Stomach (tissue), 8 donors: ENCODE measurements at regions not wholly inside any gene's neighbourhood (a gene's known extent, or its start where the extent isn't known, plus 50 kb on each side); places are given as distances from the start of the nearest gene placed in this dataset.

Experiments used
- DNase-seq, 2 donors: peaks; one replicate each; pipeline versions ENCODE4 v3.0.0 to v3.0.0-alpha.2; 2013 to 2019
- H3K27ac ChIP-seq, 5 donors: fragments of 200-600 bp in 4 of 5; sonication (generic) in 4 of 5; one replicate each; pipeline ENCODE4 v1.5.1; 2013 to 2019; ENCODE audit warnings: mild to moderate bottlenecking in 1 of 5, moderate library complexity in 1 of 5
- H3K27me3 ChIP-seq, 3 donors: fragments of 200-600 bp; sonication (generic); one replicate each; pipeline ENCODE4 v1.5.1; 2017 to 2019; ENCODE audit warnings: mixed run types in 1 of 3
- H3K36me3 ChIP-seq, 4 donors: fragments of 200-600 bp; sonication (generic); 1 replicate in 3 of 4; 2 replicates in 1 of 4; pipeline ENCODE4 v1.5.1; 2016 to 2019
- H3K4me1 ChIP-seq, 4 donors: fragments of 200-600 bp; sonication (generic); one replicate each; pipeline ENCODE4 v1.5.1; 2016 to 2019
- H3K4me3 ChIP-seq, 4 donors: fragments of 200-600 bp; sonication (generic) in 3 of 4; one replicate each; pipeline ENCODE4 v1.5.1; 2016 to 2019; ENCODE audit warnings: mild to moderate bottlenecking in 1 of 4
- H3K9me3 ChIP-seq, 4 donors: fragments of 200-600 bp; sonication (generic); one replicate each; pipeline ENCODE4 v1.5.1; 2016 to 2019
- EP300 ChIP-seq: sonication (generic); formaldehyde crosslinking; IDR thresholded peaks from one replicate; pipeline ENCODE4 v1.6.1; 2017; ENCODE audit warnings: antibody characterized with exemption
- POLR2A ChIP-seq, 4 donors: fragments of 450-650 bp; IDR thresholded peaks; one replicate each; pipeline ENCODE4 v1.6.1; 2016; ENCODE audit warnings: antibody characterized with exemption in 4 of 4, control low read depth in 2 of 4, mild to moderate bottlenecking in 1 of 4, moderate library complexity in 1 of 4
- POLR2AphosphoS5 ChIP-seq, 3 donors: sonication (generic); formaldehyde crosslinking; IDR thresholded peaks; one replicate each; pipeline ENCODE4 v1.6.1; 2016; ENCODE audit warnings: antibody characterized with exemption in 3 of 3
- WGBS, 5 donors: extraction: QIAGEN DNeasy Blood & Tissue Kit in 3 of 5; methylation state at CpG; one replicate each; pipeline versions ENCODE4 v1.1.5 to v1.1.7; 2013 to 2018; 5-methylcytosine and 5-hydroxymethylcytosine counted together
- intact Hi-C: fragments of 100-400 bp; cut with DNase I; formaldehyde crosslinking; loops from one replicate; pipeline ENCODE4 v1.15.1; 2023; ENCODE audit warnings: low total_unique reads
- TF ChIP-seq, protein P1 (sequence below), 7 experiments: fragments of 450-650 bp in 4 of 7; fragments of 200-600 bp in 3 of 7; sonication (generic) in 3 of 7; IDR thresholded peaks; one replicate each; pipeline ENCODE4 v1.5.1; 2016 to 2019; ENCODE audit warnings: antibody characterized with exemption in 7 of 7, control low read depth in 2 of 7, mild to moderate bottlenecking in 1 of 7
- donor health status: healthy with polysubstance abuse.
- donor health status: Bipolar disorder and iron deficiency.
- donor health status: healthy.

- H3K36me3 ChIP-seq, result no peaks in the 10 kb centered on the region
- no peak overlapping the region for H3K27ac ChIP-seq
- H3K27me3 ChIP-seq, result no peaks in the 10 kb centered on the region
- DNase-seq, result no peak
- intact Hi-C loops, result no loop called here
- H3K4me3 ChIP-seq, result no peak overlapping the region
- peaks cover 0 to 12% (median 0%) of the 10 kb centered on the region in 4 donors for H3K9me3 ChIP-seq
- H3K4me1 ChIP-seq, result no peaks in the 10 kb centered on the region
- TF ChIP-seq POLR2A (IDR thresholded peaks at IDR 0.05) (no peak), POLR2AphosphoS5 (IDR thresholded peaks at IDR 0.05) (no peak), EP300 (no peak)
- TF ChIP-seq, protein P1, sequence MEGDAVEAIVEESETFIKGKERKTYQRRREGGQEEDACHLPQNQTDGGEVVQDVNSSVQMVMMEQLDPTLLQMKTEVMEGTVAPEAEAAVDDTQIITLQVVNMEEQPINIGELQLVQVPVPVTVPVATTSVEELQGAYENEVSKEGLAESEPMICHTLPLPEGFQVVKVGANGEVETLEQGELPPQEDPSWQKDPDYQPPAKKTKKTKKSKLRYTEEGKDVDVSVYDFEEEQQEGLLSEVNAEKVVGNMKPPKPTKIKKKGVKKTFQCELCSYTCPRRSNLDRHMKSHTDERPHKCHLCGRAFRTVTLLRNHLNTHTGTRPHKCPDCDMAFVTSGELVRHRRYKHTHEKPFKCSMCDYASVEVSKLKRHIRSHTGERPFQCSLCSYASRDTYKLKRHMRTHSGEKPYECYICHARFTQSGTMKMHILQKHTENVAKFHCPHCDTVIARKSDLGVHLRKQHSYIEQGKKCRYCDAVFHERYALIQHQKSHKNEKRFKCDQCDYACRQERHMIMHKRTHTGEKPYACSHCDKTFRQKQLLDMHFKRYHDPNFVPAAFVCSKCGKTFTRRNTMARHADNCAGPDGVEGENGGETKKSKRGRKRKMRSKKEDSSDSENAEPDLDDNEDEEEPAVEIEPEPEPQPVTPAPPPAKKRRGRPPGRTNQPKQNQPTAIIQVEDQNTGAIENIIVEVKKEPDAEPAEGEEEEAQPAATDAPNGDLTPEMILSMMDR (IDR thresholded peaks at IDR 0.05), result no peak
These were observed 840.0 kb downstream of the FRK start for GRCh38 chr6:115220551-115221159.

- TF ChIP-seq EP300 (no peak), POLR2A (IDR thresholded peaks at IDR 0.05) (no peak), POLR2AphosphoS5 (IDR thresholded peaks at IDR 0.05) (no peak)
- TF ChIP-seq, protein P1 (IDR thresholded peaks at IDR 0.05), result no peak
- no peaks in the 10 kb centered on the region for H3K4me1 ChIP-seq
- H3K4me3 ChIP-seq, result no peak overlapping the region
- H3K9me3 ChIP-seq, result peaks cover 0 to 12% (median 0%) of the 10 kb centered on the region in 4 donors
- H3K36me3 ChIP-seq, result no peaks in the 10 kb centered on the region
- DNase-seq, result no peak
- no peak overlapping the region for H3K27ac ChIP-seq
- intact Hi-C loops, result no loop called here
- H3K27me3 ChIP-seq, result no peaks in the 10 kb centered on the region
These were observed 841.0 kb downstream of the FRK start for GRCh38 chr6:115219645-115220044.

- TF ChIP-seq POLR2AphosphoS5 (IDR thresholded peaks at IDR 0.05) (no peak), POLR2A (IDR thresholded peaks at IDR 0.05) (no peak), EP300 (no peak)
- TF ChIP-seq, protein P1 (IDR thresholded peaks at IDR 0.05), result no peak
- 88 to 96% (median 92%) methylated on average over 5 of the region's 5 CpGs for WGBS, 5 donors
- Histone ChIP-seq H3K27me3 (no peaks in the 10 kb centered on the region), H3K9me3 (peaks cover 0 to 6% (median under 1%) of the 10 kb centered on the region in 4 donors), H3K4me1 (no peaks in the 10 kb centered on the region), H3K36me3 (no peaks in the 10 kb centered on the region), H3K4me3 (no peak overlapping the region), H3K27ac (no peak overlapping the region)
- intact Hi-C loops, result no loop called here
- no peak for DNase-seq
These were observed 843.9 kb downstream of the FRK start for GRCh38 chr6:115216835-115217234.

DNA sequence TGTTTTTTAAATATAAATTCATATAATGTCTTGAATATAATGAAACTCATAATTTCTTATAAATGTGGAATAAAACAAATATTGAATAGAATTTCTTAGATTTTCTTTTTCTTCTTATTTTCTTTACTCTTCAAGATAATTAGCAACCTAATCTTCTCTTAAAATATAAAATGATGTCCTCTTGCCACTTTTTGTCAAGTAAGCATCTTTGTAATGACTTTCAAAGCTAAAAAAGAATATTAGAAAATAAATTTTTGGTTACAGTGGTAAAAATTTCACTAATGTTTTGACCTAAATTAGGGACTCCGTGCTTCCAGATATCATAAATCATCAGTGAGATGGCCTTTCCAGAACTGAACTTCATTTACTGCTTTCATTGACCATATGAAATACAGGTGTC is 846.4 kb downstream of the FRK start:
- no peak overlapping the region for H3K27ac ChIP-seq
- peaks cover 0 to 7% (median 3%) of the 10 kb centered on the region in 4 donors for H3K9me3 ChIP-seq
- WGBS, 5 donors, result 40 to 64% (median 52%) methylated on average over 1 of the region's 1 CpG
- H3K4me3 ChIP-seq, result no peak overlapping the region
- no peak for DNase-seq
- H3K27me3 ChIP-seq, result no peaks in the 10 kb centered on the region
- intact Hi-C loops, result no loop called here
- no peaks in the 10 kb centered on the region for H3K4me1 ChIP-seq
- TF ChIP-seq POLR2A (IDR thresholded peaks at IDR 0.05), result no peak
- no peaks in the 10 kb centered on the region for H3K36me3 ChIP-seq

DNA sequence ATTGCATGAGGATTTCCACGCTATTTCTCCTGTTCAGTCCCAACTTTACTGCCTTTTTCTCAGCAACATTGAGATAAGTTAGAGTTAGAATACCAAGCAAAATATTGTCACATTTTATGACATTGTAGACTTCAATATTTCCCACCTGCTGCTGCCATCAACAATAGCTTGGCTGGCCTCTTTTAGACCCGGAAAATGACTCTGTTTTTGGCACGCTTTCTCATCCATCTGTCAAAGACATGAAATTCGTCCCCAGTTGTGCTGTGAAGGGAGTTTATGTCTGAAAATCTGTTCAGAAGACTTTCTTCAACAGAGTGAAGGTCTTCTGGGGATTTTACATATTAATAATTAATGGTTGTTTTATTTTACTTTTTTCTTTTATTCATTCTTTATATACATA is 857.3 kb downstream of the FRK start:
- no peaks in the 10 kb centered on the region for H3K27me3 ChIP-seq
- no peak overlapping the region for H3K27ac ChIP-seq
- TF ChIP-seq POLR2A (IDR thresholded peaks at IDR 0.05) (no peak), POLR2AphosphoS5 (IDR thresholded peaks at IDR 0.05) (no peak), EP300 (no peak)
- TF ChIP-seq, protein P1 (IDR thresholded peaks at IDR 0.05), result no peak
- H3K9me3 ChIP-seq, result peaks cover 0 to 9% (median 1%) of the 10 kb centered on the region in 4 donors
- H3K4me3 ChIP-seq, result no peak overlapping the region
- DNase-seq, result no peak
- 63 to 77% (median 72%) methylated on average over 4 of the region's 4 CpGs for WGBS, 5 donors
- intact Hi-C loops, result no loop called here
- H3K36me3 ChIP-seq, result no peaks in the 10 kb centered on the region
- H3K4me1 ChIP-seq, result no peaks in the 10 kb centered on the region
